GM18499 (cell line): ENCODE measurements at regions not wholly inside any gene's neighbourhood (a gene's known extent, or its start where the extent isn't known, plus 50 kb on each side); places are given as distances from the start of the nearest gene placed in this dataset.
"Not testable (repeated sequence)": the region's sequence is repeated elsewhere in the genome, so short reads cannot be mapped to it uniquely, and the experiment has no call there.

ENCODE experiments used
- ATAC-seq: cut with Tn5 transposase; IDR thresholded peaks from one replicate; pipeline ENCODE4 v1.9.1; 2021; ENCODE audit warnings: moderate number of reproducible peaks; ENCODE audit not compliant: insufficient read depth, unreplicated experiment

- no peak for ATAC-seq
Measured at GRCh38 chr6:66344796-66345195, 637.8 kb upstream of the EYS start.

- no peak for ATAC-seq
Measured at GRCh38 chr6:66340736-66341135, 633.7 kb upstream of the EYS start.

- ATAC-seq = no peak
Measured at GRCh38 chr6:66336176-66336575, 629.1 kb upstream of the EYS start.

- no peak for ATAC-seq
Measured at GRCh38 chr6:66328200-66328599, 621.2 kb upstream of the EYS start.

- no peak for ATAC-seq
Measured at GRCh38 chr6:66326228-66326627, 619.2 kb upstream of the EYS start.

GRCh38 chr6:66321017-66321416 lies 614.0 kb upstream of the EYS start:
- ATAC-seq = no peak

GRCh38 chr6:66307490-66307889 lies 600.5 kb upstream of the EYS start:
- ATAC-seq = no peak

- ATAC-seq = no peak
Measured at GRCh38 chr6:66291905-66292304, 584.9 kb upstream of the EYS start.

GRCh38 chr6:66289889-66290288 lies 582.9 kb upstream of the EYS start:
- ATAC-seq = no peak

- ATAC-seq = no peak
Measured at GRCh38 chr6:66278115-66278514, 571.1 kb upstream of the EYS start.

GRCh38 chr6:66277400-66277799 lies 570.4 kb upstream of the EYS start:
- ATAC-seq = no peak

- ATAC-seq = no peak
Measured at GRCh38 chr6:66265737-66266136, 558.7 kb upstream of the EYS start.

GRCh38 chr6:66264376-66264775 lies 557.4 kb upstream of the EYS start:
- ATAC-seq = no peak

GRCh38 chr6:66258731-66259487 lies 551.9 kb upstream of the EYS start:
- not testable (repeated sequence) for ATAC-seq

- no peak for ATAC-seq
Measured at GRCh38 chr6:66245231-66245630, 538.2 kb upstream of the EYS start.

- ATAC-seq = no peak
Measured at GRCh38 chr6:66238851-66239250, 531.8 kb upstream of the EYS start.

GRCh38 chr6:66232890-66233289 lies 525.9 kb upstream of the EYS start:
- no peak for ATAC-seq

- no peak for ATAC-seq
Measured at GRCh38 chr6:66230591-66230990, 523.6 kb upstream of the EYS start.

GRCh38 chr6:66226109-66226508 lies 519.1 kb upstream of the EYS start:
- no peak for ATAC-seq

- ATAC-seq = no peak
Measured at GRCh38 chr6:66210964-66211363, 503.9 kb upstream of the EYS start.

GRCh38 chr6:66200390-66200789 lies 493.4 kb upstream of the EYS start:
- ATAC-seq = no peak

GRCh38 chr6:66199171-66199570 lies 492.1 kb upstream of the EYS start:
- no peak for ATAC-seq
